NCI-H2029 (cell line): ENCODE measurements at regions not wholly inside any gene's neighbourhood (a gene's known extent, or its start where the extent isn't known, plus 50 kb on each side); places are given as distances from the start of the nearest gene placed in this dataset.
"Not testable (repeated sequence)": the region's sequence is repeated elsewhere in the genome, so short reads cannot be mapped to it uniquely, and the experiment has no call there.

Experiments used
- DNase-seq: peaks from one replicate; lab custom pipeline; 2025; lab: John Stamatoyannopoulos, UW

GRCh38 chr12:60501124-60501729 is 905.4 kb downstream of the SLC16A7 start:
- peak; percentile 1 for DNase-seq

GRCh38 chr12:60522684-60523400 is 927.0 kb downstream of the SLC16A7 start:
- DNase-seq = no peak

GRCh38 chr12:60529261-60529660 is 933.4 kb downstream of the SLC16A7 start:
- DNase-seq = no peak

- DNase-seq = no peak
Measured at GRCh38 chr12:60529723-60530122, 933.9 kb downstream of the SLC16A7 start.

GRCh38 chr12:60535363-60535762 is 939.5 kb downstream of the SLC16A7 start:
- no peak for DNase-seq

GRCh38 chr12:60539592-60539991 is 943.8 kb downstream of the SLC16A7 start:
- DNase-seq = peak; percentile 19

GRCh38 chr12:60568914-60569313 is 973.1 kb downstream of the SLC16A7 start:
- no peak for DNase-seq

- DNase-seq = no peak
Measured at GRCh38 chr12:60577607-60578006, 981.8 kb downstream of the SLC16A7 start.

- DNase-seq = not testable (repeated sequence)
Measured at GRCh38 chr12:60587664-60588063, 991.8 kb downstream of the SLC16A7 start.

- no peak for DNase-seq
Measured at GRCh38 chr12:60594035-60594711, 998.3 kb downstream of the SLC16A7 start.

GRCh38 chr12:60602601-60603000 is 1006.8 kb downstream of the SLC16A7 start:
- no peak for DNase-seq

- not testable (repeated sequence) for DNase-seq
Measured at GRCh38 chr12:60603475-60603874, 1007.6 kb downstream of the SLC16A7 start.

- no peak for DNase-seq
Measured at GRCh38 chr12:60616400-60616799, 1020.6 kb downstream of the SLC16A7 start.

GRCh38 chr12:60630796-60631195 is 1035.0 kb downstream of the SLC16A7 start:
- DNase-seq = no peak

- no peak for DNase-seq
Measured at GRCh38 chr12:60644076-60644475, 1048.2 kb downstream of the SLC16A7 start.

GRCh38 chr12:60666895-60667294 is 1071.1 kb downstream of the SLC16A7 start:
- DNase-seq = no peak

- DNase-seq = no peak
Measured at GRCh38 chr12:60672949-60673348, 1077.1 kb downstream of the SLC16A7 start.

- DNase-seq = no peak
Measured at GRCh38 chr12:60684988-60685655, 1089.3 kb downstream of the SLC16A7 start.

GRCh38 chr12:60689137-60689536 is 1093.3 kb downstream of the SLC16A7 start:
- DNase-seq = no peak

- DNase-seq = no peak
Measured at GRCh38 chr12:60693019-60693626, 1097.3 kb downstream of the SLC16A7 start.

GRCh38 chr12:60704171-60704914 is 1108.5 kb downstream of the SLC16A7 start:
- no peak for DNase-seq
